IPS DF 6.9 (cell line): ENCODE measurements at regions not wholly inside any gene's neighbourhood (a gene's known extent, or its start where the extent isn't known, plus 50 kb on each side); places are given as distances from the start of the nearest gene placed in this dataset.

Source experiments
- DNase-seq: peaks from one replicate; pipeline ENCODE4 v3.0.0-alpha.2; 2013; ENCODE audit warnings: low read depth, low spot score
- H3K27ac ChIP-seq: one replicate; pipeline ENCODE4 v1.5.1; 2013; ENCODE audit warnings: low read length, control low read depth
- H3K27me3 ChIP-seq: 2 replicates; pipeline ENCODE4 v1.6.1; 2013; ENCODE audit warnings: mild to moderate bottlenecking, low read length; ENCODE audit not compliant: control insufficient read depth, insufficient read depth
- H3K36me3 ChIP-seq: 2 replicates; pipeline ENCODE4 v1.6.1; 2013; ENCODE audit warnings: low read length; ENCODE audit not compliant: control insufficient read depth, insufficient read depth
- H3K4me1 ChIP-seq: 2 replicates; pipeline ENCODE4 v1.6.1; 2013; ENCODE audit warnings: low read length; ENCODE audit not compliant: control insufficient read depth, insufficient read depth
- H3K4me3 ChIP-seq: 2 replicates; pipeline ENCODE4 v1.5.1; 2013; ENCODE audit warnings: mild to moderate bottlenecking, low read length
- H3K9me3 ChIP-seq: 2 replicates; pipeline ENCODE4 v1.6.1; 2013; ENCODE audit warnings: low read length, inconsistent platforms; ENCODE audit not compliant: control insufficient read depth, insufficient read depth
- WGBS: extraction: QIAGEN DNeasy Blood & Tissue Kit; methylation state at CpG from one replicate; pipeline ENCODE4 v1.1.7; 2013; ENCODE audit warnings: mixed read lengths, missing lambda C conversion rate; ENCODE audit not compliant: insufficient read length, insufficient coverage; 5-methylcytosine and 5-hydroxymethylcytosine counted together

DNA sequence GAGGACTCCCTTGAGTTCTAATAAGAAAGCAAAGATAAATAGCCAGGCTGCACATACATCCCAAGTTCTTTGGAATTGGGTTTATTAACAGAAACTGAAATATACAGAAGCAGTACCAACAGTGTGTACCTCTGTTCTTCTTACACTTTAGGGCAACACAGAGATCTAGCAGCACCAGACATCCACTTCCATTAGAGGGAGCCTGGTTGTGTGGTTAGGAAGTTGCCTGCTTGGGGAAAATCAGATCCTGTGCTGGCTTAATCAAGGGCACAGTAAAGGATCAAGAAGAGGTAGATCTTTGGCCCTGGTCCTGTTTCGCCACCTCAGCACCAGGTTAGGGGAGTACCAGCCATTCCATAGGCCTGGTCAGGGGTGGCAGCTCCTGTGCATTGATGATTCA lies 231.1 kb upstream of the ARHGAP24 start:
- Histone ChIP-seq H3K27ac (no peak overlapping the region), H3K27me3 (no peaks in the 10 kb centered on the region), H3K4me3 (no peak overlapping the region), H3K4me1 (no peaks in the 10 kb centered on the region), H3K36me3 (no peaks in the 10 kb centered on the region), H3K9me3 (no peaks in the 10 kb centered on the region)
- no peak for DNase-seq
- no CpG with 5 or more reads among the region's 1 CpG for WGBS

DNA sequence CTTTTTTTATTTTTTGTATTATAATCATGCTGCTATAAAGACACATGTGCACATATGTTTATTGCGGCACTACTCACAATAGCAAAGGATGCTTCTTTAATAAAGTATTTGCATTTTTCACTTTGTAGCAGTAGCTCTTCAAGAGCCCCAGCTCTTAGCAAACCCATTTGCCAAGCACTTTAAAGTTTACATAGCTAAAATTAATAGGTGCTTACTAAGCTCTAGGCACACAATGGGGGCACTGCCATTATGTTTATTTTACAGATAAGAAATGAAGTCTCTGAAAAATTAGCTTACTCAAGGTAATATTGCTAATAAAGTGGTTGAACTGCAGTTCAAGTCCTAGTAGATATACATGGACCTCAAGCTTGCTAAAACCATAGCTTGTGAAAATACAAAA lies 230.3 kb upstream of the ARHGAP24 start:
- Histone ChIP-seq H3K36me3 (no peaks in the 10 kb centered on the region), H3K27me3 (no peaks in the 10 kb centered on the region), H3K4me1 (no peaks in the 10 kb centered on the region), H3K4me3 (no peak overlapping the region), H3K27ac (no peak overlapping the region), H3K9me3 (no peaks in the 10 kb centered on the region)
- WGBS = no CpG with 5 or more reads among the region's 1 CpG
- DNase-seq = no peak

DNA sequence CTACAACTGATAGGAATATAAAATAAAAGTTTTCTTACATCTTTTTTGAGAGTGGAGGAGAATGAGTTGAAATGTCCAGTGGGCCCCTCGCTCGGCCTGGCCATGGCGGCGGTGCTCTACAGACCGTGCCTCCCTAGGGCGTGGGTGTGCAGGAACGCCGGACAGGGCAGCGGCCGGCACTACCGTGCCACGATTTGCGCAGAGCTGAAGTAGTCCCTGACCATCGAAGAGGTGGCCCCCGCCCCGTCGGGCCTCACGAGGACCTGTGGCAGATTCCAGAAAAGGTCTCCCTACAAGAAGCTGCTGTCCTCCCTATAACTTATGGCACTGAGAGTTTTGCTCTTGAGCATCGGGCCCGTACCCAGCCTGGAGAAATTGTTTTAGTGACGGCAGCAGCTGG lies 228.9 kb upstream of the ARHGAP24 start:
- H3K36me3 ChIP-seq = no peaks in the 10 kb centered on the region
- no CpG with 5 or more reads among the region's 21 CpGs for WGBS
- H3K27ac ChIP-seq = no peak overlapping the region
- no peak for DNase-seq
- H3K27me3 ChIP-seq = no peaks in the 10 kb centered on the region
- H3K4me3 ChIP-seq = no peak overlapping the region
- no peaks in the 10 kb centered on the region for H3K9me3 ChIP-seq
- no peaks in the 10 kb centered on the region for H3K4me1 ChIP-seq

DNA sequence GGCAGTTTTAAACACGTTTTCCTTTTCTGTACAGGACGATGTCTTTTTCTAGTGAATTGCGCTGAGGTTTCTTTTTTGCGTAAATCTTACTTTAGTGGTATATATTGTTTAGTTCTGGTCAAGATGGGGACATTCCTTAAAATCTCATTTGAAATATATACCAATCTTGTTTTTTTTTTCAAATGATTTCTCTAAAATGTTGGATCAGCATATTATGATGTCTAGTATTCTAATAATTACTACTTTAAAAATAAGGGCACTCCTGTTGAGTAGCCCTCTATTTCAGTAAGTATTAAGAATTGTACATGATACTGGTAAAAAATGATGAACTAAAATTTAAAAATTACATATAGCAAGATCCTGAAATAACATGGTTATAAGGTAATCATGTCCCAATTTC lies 224.1 kb upstream of the ARHGAP24 start:
- H3K9me3 ChIP-seq = no peaks in the 10 kb centered on the region
- no peaks in the 10 kb centered on the region for H3K27me3 ChIP-seq
- H3K27ac ChIP-seq = no peak overlapping the region
- no CpG with 5 or more reads among the region's 4 CpGs for WGBS
- no peaks in the 10 kb centered on the region for H3K36me3 ChIP-seq
- H3K4me3 ChIP-seq = no peak overlapping the region
- H3K4me1 ChIP-seq = no peaks in the 10 kb centered on the region
- DNase-seq = no peak

DNA sequence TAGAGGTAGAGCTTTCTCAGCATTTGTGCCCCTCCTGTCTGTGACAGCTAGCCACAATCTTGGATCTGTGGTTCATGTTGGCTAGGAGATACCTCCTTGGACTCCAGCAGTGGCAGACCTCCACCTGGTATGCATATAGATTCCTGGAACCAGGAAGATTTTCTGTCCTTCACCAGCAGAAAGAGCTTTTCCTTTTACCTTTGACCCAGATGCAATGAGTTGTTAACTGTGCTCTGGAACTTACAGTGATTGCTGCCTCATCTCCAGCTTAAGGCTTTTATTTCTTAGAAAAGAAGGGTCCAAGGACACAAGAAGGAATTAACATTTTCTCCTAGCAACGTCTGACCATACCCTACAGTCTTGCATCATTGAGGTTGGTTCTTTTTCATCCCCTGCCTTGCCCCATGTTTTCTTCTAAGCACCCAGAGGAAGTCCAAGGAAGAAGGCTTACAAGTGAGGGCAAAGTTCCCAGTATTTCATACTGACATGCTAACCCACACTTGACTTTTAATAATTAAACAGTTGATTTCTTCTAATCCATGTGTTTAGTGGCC lies 217.1 kb upstream of the ARHGAP24 start:
- no CpG with 5 or more reads among the region's 1 CpG for whole genome bisulfite sequencing
- no peak overlapping the region for H3K27ac ChIP-seq

DNA sequence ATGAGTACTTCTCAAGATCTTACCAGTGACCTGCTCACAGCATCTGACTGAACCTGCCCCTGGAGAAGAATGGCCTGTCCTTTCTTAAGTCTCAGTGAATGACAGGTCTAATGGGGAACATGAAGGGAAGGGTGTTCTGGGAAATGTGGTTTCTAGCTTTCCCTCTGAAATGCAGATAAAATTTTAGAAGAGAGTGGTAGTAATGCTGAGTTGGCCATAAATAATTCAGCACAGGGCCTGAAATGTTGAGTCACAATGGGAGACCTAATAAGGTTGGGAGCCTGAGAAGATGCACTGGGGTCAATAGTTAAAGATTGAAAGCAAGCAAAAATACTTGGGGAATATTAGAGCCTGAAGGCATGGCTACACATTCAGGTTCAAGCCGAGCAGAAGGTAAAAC lies 214.9 kb upstream of the ARHGAP24 start:
- Histone ChIP-seq H3K27me3 (no peaks in the 10 kb centered on the region), H3K36me3 (no peaks in the 10 kb centered on the region), H3K4me1 (no peaks in the 10 kb centered on the region), H3K27ac (no peak overlapping the region), H3K4me3 (no peak overlapping the region), H3K9me3 (no peaks in the 10 kb centered on the region)
- no CpG with 5 or more reads among the region's 1 CpG for WGBS
- no peak for DNase-seq

More for the DNA sequence above, 217.1 kb upstream of the ARHGAP24 start:
- no peaks in the 10 kb centered on the region for H3K36me3 ChIP-seq
- no peak for DNase-seq
- H3K27me3 ChIP-seq = no peaks in the 10 kb centered on the region
- no peak overlapping the region for H3K4me3 ChIP-seq
- H3K4me1 ChIP-seq = no peaks in the 10 kb centered on the region
- H3K9me3 ChIP-seq = no peaks in the 10 kb centered on the region

DNA sequence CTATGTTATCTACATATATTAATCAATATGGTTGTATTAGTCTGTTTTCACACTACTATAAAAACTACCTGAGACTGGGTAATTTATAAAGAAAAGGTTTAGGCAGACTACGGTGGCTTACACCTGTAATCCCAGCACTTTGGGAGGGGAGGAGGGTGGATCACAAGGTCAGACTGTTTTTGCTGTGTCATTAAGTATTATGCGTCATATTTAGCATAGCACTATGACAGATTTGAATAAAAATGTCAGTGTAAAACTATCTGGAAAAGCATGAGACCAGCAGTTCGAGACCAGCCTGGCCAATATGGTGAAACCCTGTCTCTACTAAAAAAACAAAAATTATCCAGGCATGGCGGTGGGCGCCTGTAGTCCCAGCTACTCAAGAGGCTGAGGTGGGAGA lies 209.7 kb upstream of the ARHGAP24 start:
- Histone ChIP-seq H3K4me1 (no peaks in the 10 kb centered on the region), H3K9me3 (no peaks in the 10 kb centered on the region), H3K27ac (no peak overlapping the region), H3K36me3 (no peaks in the 10 kb centered on the region), H3K4me3 (no peak overlapping the region), H3K27me3 (no peaks in the 10 kb centered on the region)
- no CpG with 5 or more reads among the region's 5 CpGs for WGBS
- no peak for DNase-seq

DNA sequence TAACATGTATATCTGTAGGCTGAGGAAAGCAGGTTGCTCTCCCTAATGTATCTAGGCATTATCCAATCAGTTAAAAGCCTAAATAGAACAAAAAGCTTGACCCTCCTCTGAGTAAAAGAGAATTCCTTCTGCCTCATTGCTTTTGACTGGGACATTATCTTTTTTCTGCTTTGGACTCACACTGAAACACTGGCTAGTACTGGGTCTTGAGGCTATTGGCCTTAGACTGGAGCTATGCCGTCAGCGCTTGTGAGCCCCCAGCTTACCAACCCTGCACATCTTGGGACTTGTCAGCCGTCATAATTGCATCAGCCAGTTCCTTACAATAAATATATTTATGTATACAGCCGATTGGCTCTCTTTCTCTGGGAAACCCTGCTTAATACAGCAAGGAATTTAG lies 206.8 kb upstream of the ARHGAP24 start:
- Histone ChIP-seq H3K4me1 (no peaks in the 10 kb centered on the region), H3K27ac (no peak overlapping the region), H3K9me3 (no peaks in the 10 kb centered on the region), H3K27me3 (no peaks in the 10 kb centered on the region), H3K36me3 (no peaks in the 10 kb centered on the region), H3K4me3 (no peak overlapping the region)
- no CpG with 5 or more reads among the region's 4 CpGs for WGBS
- DNase-seq = no peak

DNA sequence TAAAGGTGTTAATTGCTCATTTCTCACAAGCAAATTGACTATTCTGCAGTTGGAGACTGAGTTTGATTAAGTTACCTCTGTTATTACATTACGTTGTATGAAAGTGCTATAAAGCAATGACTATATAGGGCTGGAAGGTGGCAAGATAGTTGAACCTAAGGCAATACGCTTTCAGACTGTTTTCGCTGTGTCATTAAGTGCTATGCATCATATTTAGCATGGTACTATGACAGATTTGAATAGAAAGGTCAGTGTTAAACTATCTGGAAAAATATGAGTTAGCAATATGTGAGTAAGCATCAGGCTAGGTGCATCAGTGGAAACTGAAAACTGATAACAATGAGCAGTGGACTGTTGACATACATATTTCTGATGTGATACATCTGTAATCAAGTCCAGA lies 206.0 kb upstream of the ARHGAP24 start:
- DNase-seq = no peak
- Histone ChIP-seq H3K27ac (no peak overlapping the region), H3K4me1 (no peaks in the 10 kb centered on the region), H3K36me3 (no peaks in the 10 kb centered on the region), H3K9me3 (no peaks in the 10 kb centered on the region), H3K4me3 (no peak overlapping the region), H3K27me3 (no peaks in the 10 kb centered on the region)
- no CpG with 5 or more reads among the region's 3 CpGs for WGBS

DNA sequence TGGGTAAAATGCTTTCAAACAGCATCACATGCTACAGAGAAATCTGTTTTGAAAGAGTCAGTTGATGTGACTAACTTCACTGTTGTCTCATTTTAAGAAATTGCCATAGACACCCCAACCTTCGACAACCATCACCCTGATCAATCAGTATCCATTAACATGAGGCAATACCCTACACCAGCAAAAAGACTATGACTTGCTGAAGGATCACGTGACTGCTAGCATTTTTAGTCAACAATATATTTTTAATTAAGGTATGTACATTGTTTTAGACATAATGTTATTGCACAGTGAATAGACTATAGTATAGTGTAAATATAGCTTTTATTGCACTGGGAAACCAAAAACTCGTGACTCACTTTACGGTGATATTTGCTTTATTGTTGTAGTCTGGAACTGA lies 200.0 kb upstream of the ARHGAP24 start:
- Histone ChIP-seq H3K36me3 (no peaks in the 10 kb centered on the region), H3K27me3 (no peaks in the 10 kb centered on the region), H3K27ac (no peak overlapping the region), H3K4me1 (no peaks in the 10 kb centered on the region), H3K9me3 (no peaks in the 10 kb centered on the region), H3K4me3 (no peak overlapping the region)
- no CpG with 5 or more reads among the region's 4 CpGs for WGBS
- DNase-seq = no peak

DNA sequence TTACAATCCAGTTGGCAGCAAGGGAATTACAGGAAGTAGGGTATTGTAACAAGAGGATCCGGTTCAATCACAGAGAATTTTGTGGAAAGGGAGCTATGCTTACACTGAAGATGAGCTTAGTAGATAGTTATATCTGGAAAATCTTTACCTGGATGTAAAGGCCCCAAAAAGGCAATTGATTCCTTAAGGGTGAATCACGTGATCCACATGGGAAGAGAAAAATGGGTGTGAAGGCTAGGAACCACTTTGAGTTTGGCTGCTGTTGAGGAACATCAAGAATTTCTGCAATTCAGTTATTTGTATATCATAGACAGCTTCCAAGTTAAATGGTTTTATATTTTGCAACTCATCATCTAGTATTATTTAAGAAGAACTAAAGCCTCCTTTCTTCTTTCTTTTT lies 194.0 kb upstream of the ARHGAP24 start:
- Histone ChIP-seq H3K9me3 (no peaks in the 10 kb centered on the region), H3K27me3 (no peaks in the 10 kb centered on the region), H3K27ac (no peak overlapping the region), H3K4me3 (no peak overlapping the region), H3K36me3 (no peaks in the 10 kb centered on the region), H3K4me1 (no peaks in the 10 kb centered on the region)
- WGBS = no CpG with 5 or more reads among the region's 2 CpGs
- no peak for DNase-seq
